ENCODE measurements at regions not wholly inside any gene's neighbourhood (a gene's known extent, or its start where the extent isn't known, plus 50 kb on each side); places are given as distances from the start of the nearest gene placed in this dataset.
A peak's percentile ranks its signal among the peaks of the same experiment; 100 is the strongest.

GRCh38 chr22:47335958-47336357 lies 573.5 kb downstream of the TBC1D22A start:
- Histone ChIP-seq H3K36me3 (ENCODE audit: control insufficient read depth in 2 of 2, insufficient read depth in 1 of 2, low read length in 2 of 2) (no peaks in the 10 kb centered on the region), H3K9me3 (ENCODE audit: control insufficient read depth, insufficient read depth, low read depth, low read length) (no peaks in the 10 kb centered on the region), H3K4me3 (ENCODE audit: low read depth, low read length) (no peak overlapping the region), H3K27ac (ENCODE audit: extremely low read depth, low read depth, low read length) (no peak overlapping the region), H3K4me1 (ENCODE audit: control insufficient read depth, insufficient read depth, low read length) (no peaks in the 10 kb centered on the region)
- TF ChIP-seq, protein P1, sequence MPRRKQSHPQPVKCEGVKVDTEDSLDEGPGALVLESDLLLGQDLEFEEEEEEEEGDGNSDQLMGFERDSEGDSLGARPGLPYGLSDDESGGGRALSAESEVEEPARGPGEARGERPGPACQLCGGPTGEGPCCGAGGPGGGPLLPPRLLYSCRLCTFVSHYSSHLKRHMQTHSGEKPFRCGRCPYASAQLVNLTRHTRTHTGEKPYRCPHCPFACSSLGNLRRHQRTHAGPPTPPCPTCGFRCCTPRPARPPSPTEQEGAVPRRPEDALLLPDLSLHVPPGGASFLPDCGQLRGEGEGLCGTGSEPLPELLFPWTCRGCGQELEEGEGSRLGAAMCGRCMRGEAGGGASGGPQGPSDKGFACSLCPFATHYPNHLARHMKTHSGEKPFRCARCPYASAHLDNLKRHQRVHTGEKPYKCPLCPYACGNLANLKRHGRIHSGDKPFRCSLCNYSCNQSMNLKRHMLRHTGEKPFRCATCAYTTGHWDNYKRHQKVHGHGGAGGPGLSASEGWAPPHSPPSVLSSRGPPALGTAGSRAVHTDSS (tag by site-specific recombination; IDR thresholded peaks at IDR 0.05): peak; percentile 62
- no peak for TF ChIP-seq WT1 (tag by site-specific recombination; IDR thresholded peaks at IDR 0.05)
- TF ChIP-seq ZNF776 (tag by site-specific recombination; IDR thresholded peaks at IDR 0.05; ENCODE audit: borderline replicate concordance): 0 out of 2 replicates have a peak, but pooled peaks have one; percentile 44
- TF ChIP-seq SP2 (tag by site-specific recombination; IDR thresholded peaks at IDR 0.05): no peak
- TF ChIP-seq, protein P2, sequence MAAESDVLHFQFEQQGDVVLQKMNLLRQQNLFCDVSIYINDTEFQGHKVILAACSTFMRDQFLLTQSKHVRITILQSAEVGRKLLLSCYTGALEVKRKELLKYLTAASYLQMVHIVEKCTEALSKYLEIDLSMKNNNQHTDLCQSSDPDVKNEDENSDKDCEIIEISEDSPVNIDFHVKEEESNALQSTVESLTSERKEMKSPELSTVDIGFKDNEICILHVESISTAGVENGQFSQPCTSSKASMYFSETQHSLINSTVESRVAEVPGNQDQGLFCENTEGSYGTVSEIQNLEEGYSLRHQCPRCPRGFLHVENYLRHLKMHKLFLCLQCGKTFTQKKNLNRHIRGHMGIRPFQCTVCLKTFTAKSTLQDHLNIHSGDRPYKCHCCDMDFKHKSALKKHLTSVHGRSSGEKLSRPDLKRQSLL (tag by site-specific recombination; IDR thresholded peaks at IDR 0.05): peak; percentile 96
- TF ChIP-seq ZNF670 (tag by site-specific recombination; IDR thresholded peaks at IDR 0.05; ENCODE audit: low read depth): no peak
- peak; percentile 46; the same call in 1 of the 2 replicates for TF ChIP-seq ZNF366 (tag by site-specific recombination; conservative IDR thresholded peaks at IDR 0.05)
- CTCF ChIA-PET: no interaction called here
- POLR2A ChIA-PET: interaction anchor here (0.7 kb wide), 1 partner anchor 125 kb away, joined by 4 read pairs; no protein-coding TSS in a partner anchor

GRCh38 chr22:47335460-47335859 lies 573.0 kb downstream of the TBC1D22A start:
- no peak overlapping the region for H3K4me3 ChIP-seq (ENCODE audit: low read depth, low read length)
- POLR2A ChIA-PET: no interaction called here
- TF ChIP-seq, protein P3, sequence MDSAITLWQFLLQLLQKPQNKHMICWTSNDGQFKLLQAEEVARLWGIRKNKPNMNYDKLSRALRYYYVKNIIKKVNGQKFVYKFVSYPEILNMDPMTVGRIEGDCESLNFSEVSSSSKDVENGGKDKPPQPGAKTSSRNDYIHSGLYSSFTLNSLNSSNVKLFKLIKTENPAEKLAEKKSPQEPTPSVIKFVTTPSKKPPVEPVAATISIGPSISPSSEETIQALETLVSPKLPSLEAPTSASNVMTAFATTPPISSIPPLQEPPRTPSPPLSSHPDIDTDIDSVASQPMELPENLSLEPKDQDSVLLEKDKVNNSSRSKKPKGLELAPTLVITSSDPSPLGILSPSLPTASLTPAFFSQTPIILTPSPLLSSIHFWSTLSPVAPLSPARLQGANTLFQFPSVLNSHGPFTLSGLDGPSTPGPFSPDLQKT (IDR thresholded peaks at IDR 0.05; ENCODE audit: borderline replicate concordance, low read depth, low read length): no peak
- TF ChIP-seq ZNF626 (tag by site-specific recombination; IDR thresholded peaks at IDR 0.05): no peak
- TF ChIP-seq ZNF624 (tag by site-specific recombination; IDR thresholded peaks at IDR 0.05): no peak
- TF ChIP-seq ZNF26 (tag by site-specific recombination; IDR thresholded peaks at IDR 0.05): no peak
- TF ChIP-seq ZBTB20 (tag by site-specific recombination; IDR thresholded peaks at IDR 0.05): no peak
- CTCF ChIA-PET: no interaction called here
- H3K9me3 ChIP-seq (ENCODE audit: control insufficient read depth, insufficient read depth, low read depth, low read length): no peaks in the 10 kb centered on the region
- H3K36me3 ChIP-seq (ENCODE audit: control insufficient read depth in 2 of 2, insufficient read depth in 1 of 2, low read length in 2 of 2): no peaks in the 10 kb centered on the region
- H3K27ac ChIP-seq (ENCODE audit: extremely low read depth, low read depth, low read length): no peak overlapping the region
- no peaks in the 10 kb centered on the region for H3K4me1 ChIP-seq (ENCODE audit: control insufficient read depth, insufficient read depth, low read length)

DNA sequence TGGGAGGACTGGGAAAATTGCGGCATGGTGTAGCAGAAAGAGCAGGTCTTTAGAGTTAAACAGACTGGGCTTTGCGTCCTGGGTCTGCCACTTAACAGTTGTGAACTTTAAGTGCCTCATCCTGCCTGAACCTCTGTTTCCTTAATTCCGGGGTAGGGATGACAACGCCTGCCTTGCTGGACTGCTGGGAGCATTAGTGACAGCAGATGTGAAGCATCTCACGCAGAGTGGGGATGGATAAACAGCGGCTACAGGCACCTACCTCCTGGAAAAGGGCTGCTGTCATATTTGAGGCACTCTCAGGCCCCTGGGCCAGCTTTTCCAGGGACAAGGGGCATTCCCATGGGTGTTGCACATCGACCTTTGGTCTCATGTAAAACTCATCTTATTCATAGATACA lies 572.2 kb downstream of the TBC1D22A start:
- Histone ChIP-seq H3K9me3 (ENCODE audit: control insufficient read depth, insufficient read depth, low read depth, low read length) (no peaks in the 10 kb centered on the region), H3K27ac (ENCODE audit: extremely low read depth, low read depth, low read length) (no peak overlapping the region), H3K36me3 (ENCODE audit: control insufficient read depth in 2 of 2, insufficient read depth in 1 of 2, low read length in 2 of 2) (no peaks in the 10 kb centered on the region), H3K4me3 (ENCODE audit: low read depth, low read length) (no peak overlapping the region), H3K4me1 (ENCODE audit: control insufficient read depth, insufficient read depth, low read length) (no peaks in the 10 kb centered on the region)
- ChIA-PET POLR2A (no interaction called here), CTCF (no interaction called here)
- no peak for TF ChIP-seq ZNF391 (tag by site-specific recombination; IDR thresholded peaks at IDR 0.05; ENCODE audit: borderline replicate concordance, low read depth)
- no peak for TF ChIP-seq ZSCAN5A (tag by site-specific recombination; IDR thresholded peaks at IDR 0.05)
- TF ChIP-seq, protein P4, sequence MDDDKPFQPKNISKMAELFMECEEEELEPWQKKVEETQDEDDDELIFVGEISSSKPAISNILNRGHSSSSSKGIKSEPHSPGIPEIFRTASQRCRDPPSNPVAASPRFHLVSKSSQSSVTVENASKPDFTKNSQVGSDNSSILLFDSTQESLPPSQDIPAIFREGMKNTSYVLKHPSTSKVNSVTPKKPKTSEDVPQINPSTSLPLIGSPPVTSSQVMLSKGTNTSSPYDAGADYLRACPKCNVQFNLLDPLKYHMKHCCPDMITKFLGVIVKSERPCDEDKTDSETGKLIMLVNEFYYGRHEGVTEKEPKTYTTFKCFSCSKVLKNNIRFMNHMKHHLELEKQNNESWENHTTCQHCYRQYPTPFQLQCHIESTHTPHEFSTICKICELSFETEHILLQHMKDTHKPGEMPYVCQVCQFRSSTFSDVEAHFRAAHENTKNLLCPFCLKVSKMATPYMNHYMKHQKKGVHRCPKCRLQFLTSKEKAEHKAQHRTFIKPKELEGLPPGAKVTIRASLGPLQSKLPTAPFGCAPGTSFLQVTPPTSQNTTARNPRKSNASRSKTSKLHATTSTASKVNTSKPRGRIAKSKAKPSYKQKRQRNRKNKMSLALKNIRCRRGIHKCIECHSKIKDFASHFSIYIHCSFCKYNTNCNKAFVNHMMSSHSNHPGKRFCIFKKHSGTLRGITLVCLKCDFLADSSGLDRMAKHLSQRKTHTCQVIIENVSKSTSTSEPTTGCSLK (tag by site-specific recombination; IDR thresholded peaks at IDR 0.05): no peak
- TF ChIP-seq, protein P5, sequence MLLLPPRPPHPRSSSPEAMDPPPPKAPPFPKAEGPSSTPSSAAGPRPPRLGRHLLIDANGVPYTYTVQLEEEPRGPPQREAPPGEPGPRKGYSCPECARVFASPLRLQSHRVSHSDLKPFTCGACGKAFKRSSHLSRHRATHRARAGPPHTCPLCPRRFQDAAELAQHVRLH (tag by site-specific recombination; IDR thresholded peaks at IDR 0.05): no peak
- TF ChIP-seq ZNF48 (tag by site-specific recombination; IDR thresholded peaks at IDR 0.05): no peak
- TF ChIP-seq ZNF529 (tag by site-specific recombination; IDR thresholded peaks at IDR 0.05; ENCODE audit: insufficient replicate concordance): no peak
- no peak for TF ChIP-seq ZNF792 (tag by site-specific recombination; IDR thresholded peaks at IDR 0.05)
- TF ChIP-seq KLF10 (tag by site-specific recombination; IDR thresholded peaks at IDR 0.05): no peak
- no peak for TF ChIP-seq ZNF214 (tag by site-specific recombination; IDR thresholded peaks at IDR 0.05; ENCODE audit: borderline replicate concordance)
- no peak for TF ChIP-seq HOXC10 (CRISPR knock-in tag; IDR thresholded peaks at IDR 0.05)
